Thoracic aorta (tissue), 2 donors: ENCODE measurements at regions not wholly inside any gene's neighbourhood (a gene's known extent, or its start where the extent isn't known, plus 50 kb on each side); places are given as distances from the start of the nearest gene placed in this dataset.

Source experiments
- ATAC-seq: fragments of 150-250 bp; one replicate; pipeline ENCODE4 v1.8.0; 2017; ENCODE audit warnings: low read depth; ENCODE audit not compliant: insufficient number of reproducible peaks, low FRiP score
- DNase-seq: peaks from one replicate; pipeline ENCODE4 v3.0.0-alpha.2; 2020; ENCODE audit warnings: low spot score
- H3K27ac ChIP-seq, 2 donors: fragments of 200-600 bp; sonication (generic); 1 replicate in 1 of 2; 2 replicates in 1 of 2; pipeline ENCODE4 v1.5.1; 2016; ENCODE audit warnings: mild to moderate bottlenecking in 2 of 2, moderate library complexity in 2 of 2
- H3K27me3 ChIP-seq: fragments of 200-600 bp; sonication (generic); replicated peaks from 2 replicates; pipeline ENCODE4 v1.6.0; 2016; ENCODE audit warnings: mild to moderate bottlenecking; ENCODE audit not compliant: insufficient read depth
- H3K36me3 ChIP-seq: fragments of 200-600 bp; sonication (generic); one replicate; pipeline ENCODE4 v1.5.1; 2016
- H3K4me1 ChIP-seq, 2 donors: fragments of 200-600 bp; sonication (generic); 1 replicate in 1 of 2; 2 replicates in 1 of 2; pipeline versions ENCODE4 v1.5.1 to v1.6.0; 2016; ENCODE audit warnings: low read depth in 2 of 2, mild to moderate bottlenecking in 1 of 2; ENCODE audit not compliant: control insufficient read depth in 1 of 2
- H3K4me3 ChIP-seq: fragments of 200-600 bp; sonication (generic); 2 replicates; pipeline ENCODE4 v1.5.1; 2016; ENCODE audit warnings: mild to moderate bottlenecking
- H3K9me3 ChIP-seq: fragments of 200-600 bp; sonication (generic); 2 replicates; pipeline ENCODE4 v1.5.1; 2016
- CTCF ChIP-seq: fragments of 200-600 bp; sonication (generic); IDR thresholded peaks from one replicate; pipeline ENCODE4 v1.5.1; 2019; ENCODE audit warnings: antibody characterized with exemption

- Histone ChIP-seq H3K27me3 (no peaks in the 10 kb centered on the region), H3K9me3 (peaks cover 7% of the 10 kb centered on the region), H3K4me1 (peaks cover 0 to 3% of the 10 kb centered on the region in 2 donors), H3K27ac (no peak overlapping the region), H3K36me3 (no peaks in the 10 kb centered on the region), H3K4me3 (no peak overlapping the region)
- DNase-seq (no peak), ATAC-seq (no peak)
- TF ChIP-seq CTCF, result no peak
These were observed 412.9 kb upstream of the SUCLG2 start for GRCh38 chr3:68067314-68067713.

- Histone ChIP-seq H3K36me3 (no peaks in the 10 kb centered on the region), H3K27me3 (no peaks in the 10 kb centered on the region), H3K27ac (no peak overlapping the region), H3K4me1 (peaks cover 0 to 6% of the 10 kb centered on the region in 2 donors), H3K4me3 (no peak overlapping the region), H3K9me3 (no peaks in the 10 kb centered on the region)
- no peak for TF ChIP-seq CTCF
- ATAC-seq (no peak), DNase-seq (no peak)
These were observed 408.5 kb upstream of the SUCLG2 start for GRCh38 chr3:68062926-68063325.

- no peak overlapping the region for H3K27ac ChIP-seq
- ATAC-seq (no peak), DNase-seq (no peak)
- no peaks in the 10 kb centered on the region for H3K9me3 ChIP-seq
- TF ChIP-seq CTCF, result no peak
- peaks cover 5 to 16% of the 10 kb centered on the region in 2 donors for H3K4me1 ChIP-seq
- no peak overlapping the region for H3K4me3 ChIP-seq
- H3K36me3 ChIP-seq, result no peaks in the 10 kb centered on the region
- no peaks in the 10 kb centered on the region for H3K27me3 ChIP-seq
These were observed 406.5 kb upstream of the SUCLG2 start for GRCh38 chr3:68060910-68061309.

GRCh38 chr3:68060191-68060590 lies 405.8 kb upstream of the SUCLG2 start:
- ATAC-seq, result no peak
- no peaks in the 10 kb centered on the region for H3K36me3 ChIP-seq
- TF ChIP-seq CTCF, result no peak
- DNase-seq, result no peak
- H3K27ac ChIP-seq, result no peak overlapping the region
- H3K9me3 ChIP-seq, result no peaks in the 10 kb centered on the region
- H3K4me1 ChIP-seq, result peaks cover 5 to 17% of the 10 kb centered on the region in 2 donors
- no peaks in the 10 kb centered on the region for H3K27me3 ChIP-seq
- H3K4me3 ChIP-seq, result no peak overlapping the region

GRCh38 chr3:68059628-68060152 lies 405.3 kb upstream of the SUCLG2 start:
- no peak for TF ChIP-seq CTCF

More at GRCh38 chr3:68059628-68060152, 405.3 kb upstream of the SUCLG2 start:
- DNase-seq (no peak), ATAC-seq (no peak)
- Histone ChIP-seq H3K27me3 (no peaks in the 10 kb centered on the region), H3K4me3 (no peak overlapping the region), H3K27ac (no peak overlapping the region), H3K4me1 (peaks cover 5 to 17% of the 10 kb centered on the region in 2 donors), H3K36me3 (no peaks in the 10 kb centered on the region), H3K9me3 (no peaks in the 10 kb centered on the region)
